Thyroid gland (tissue), 4 donors: ENCODE measurements at regions not wholly inside any gene's neighbourhood (a gene's known extent, or its start where the extent isn't known, plus 50 kb on each side); places are given as distances from the start of the nearest gene placed in this dataset.

Source experiments
- POLR2A ChIP-seq, 2 donors: fragments of 450-650 bp; IDR thresholded peaks; one replicate each; pipeline ENCODE4 v1.6.1; 2017; ENCODE audit warnings: antibody characterized with exemption in 2 of 2, mild to moderate bottlenecking in 2 of 2, moderate library complexity in 1 of 2
- TF ChIP-seq, protein P1 (sequence below), 6 experiments: fragments of 200-600 bp in 3 of 6; fragments of 450-650 bp in 3 of 6; sonication (generic) in 3 of 6; IDR thresholded peaks; one replicate each; pipeline ENCODE4 v1.5.1; 2016 to 2019; ENCODE audit warnings: antibody characterized with exemption in 6 of 6, mild to moderate bottlenecking in 2 of 6, inconsistent platforms in 1 of 6, moderate library complexity in 1 of 6

DNA sequence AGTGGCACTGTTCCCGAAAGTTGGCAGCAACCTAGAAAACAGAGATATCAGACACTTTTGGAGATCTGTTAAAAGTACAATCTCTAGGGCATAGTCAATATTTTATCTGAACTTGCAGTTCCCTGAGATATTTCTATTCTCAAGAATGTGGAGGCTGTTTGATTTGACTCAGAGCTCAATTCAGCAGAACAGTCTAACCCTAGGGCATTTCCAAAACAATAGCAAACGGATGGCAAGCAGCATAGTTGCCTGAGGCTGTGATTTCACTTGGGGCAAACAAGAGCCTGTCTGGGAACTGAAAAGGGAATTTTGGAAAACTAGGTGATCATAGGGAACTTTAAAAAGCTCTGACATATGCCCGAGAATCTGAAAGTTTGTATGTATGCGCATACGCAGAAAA is 772.8 kb upstream of the LRRTM1 start:
- no peak for TF ChIP-seq POLR2A (IDR thresholded peaks at IDR 0.05)
- TF ChIP-seq, protein P1, sequence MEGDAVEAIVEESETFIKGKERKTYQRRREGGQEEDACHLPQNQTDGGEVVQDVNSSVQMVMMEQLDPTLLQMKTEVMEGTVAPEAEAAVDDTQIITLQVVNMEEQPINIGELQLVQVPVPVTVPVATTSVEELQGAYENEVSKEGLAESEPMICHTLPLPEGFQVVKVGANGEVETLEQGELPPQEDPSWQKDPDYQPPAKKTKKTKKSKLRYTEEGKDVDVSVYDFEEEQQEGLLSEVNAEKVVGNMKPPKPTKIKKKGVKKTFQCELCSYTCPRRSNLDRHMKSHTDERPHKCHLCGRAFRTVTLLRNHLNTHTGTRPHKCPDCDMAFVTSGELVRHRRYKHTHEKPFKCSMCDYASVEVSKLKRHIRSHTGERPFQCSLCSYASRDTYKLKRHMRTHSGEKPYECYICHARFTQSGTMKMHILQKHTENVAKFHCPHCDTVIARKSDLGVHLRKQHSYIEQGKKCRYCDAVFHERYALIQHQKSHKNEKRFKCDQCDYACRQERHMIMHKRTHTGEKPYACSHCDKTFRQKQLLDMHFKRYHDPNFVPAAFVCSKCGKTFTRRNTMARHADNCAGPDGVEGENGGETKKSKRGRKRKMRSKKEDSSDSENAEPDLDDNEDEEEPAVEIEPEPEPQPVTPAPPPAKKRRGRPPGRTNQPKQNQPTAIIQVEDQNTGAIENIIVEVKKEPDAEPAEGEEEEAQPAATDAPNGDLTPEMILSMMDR (IDR thresholded peaks at IDR 0.05): no peak
